ENCODE measurements at regions not wholly inside any gene's neighbourhood (a gene's known extent, or its start where the extent isn't known, plus 50 kb on each side); places are given as distances from the start of the nearest gene placed in this dataset.

DNA sequence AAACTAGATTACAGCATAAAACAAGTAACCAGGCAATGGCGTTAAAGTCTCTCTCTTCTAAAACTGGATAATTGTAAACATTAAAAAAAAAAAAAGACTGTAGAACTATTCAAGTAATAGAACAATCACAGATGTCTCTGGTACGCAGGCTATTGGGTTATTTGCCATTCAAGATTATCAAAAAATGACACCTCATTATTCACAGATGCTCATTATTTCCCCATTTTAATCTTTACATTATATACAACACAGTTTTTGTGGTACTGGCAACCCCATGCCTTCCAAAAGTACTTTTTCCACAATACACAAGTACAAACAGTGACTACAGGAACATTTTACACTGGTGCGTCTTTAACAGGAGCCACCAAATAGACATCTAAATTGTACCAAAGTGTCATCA lies 109.4 kb downstream of the ZNF608 start:
- no peak for TF ChIP-seq CTCF (optimal IDR thresholded peaks at IDR 0.05 in 1 of 3, IDR thresholded peaks at IDR 0.05 in 1 of 3, conservative IDR thresholded peaks at IDR 0.05 in 1 of 3; ENCODE audit: extremely low read depth in 1 of 3, insufficient read depth in 2 of 3, low read length in 3 of 3)
- no peak for TF ChIP-seq EZH2 (IDR thresholded peaks at IDR 0.05; ENCODE audit: low read length)

All from keratinocyte (primary cell).